ENCODE measurements at regions not wholly inside any gene's neighbourhood (a gene's known extent, or its start where the extent isn't known, plus 50 kb on each side); places are given as distances from the start of the nearest gene placed in this dataset.

DNA sequence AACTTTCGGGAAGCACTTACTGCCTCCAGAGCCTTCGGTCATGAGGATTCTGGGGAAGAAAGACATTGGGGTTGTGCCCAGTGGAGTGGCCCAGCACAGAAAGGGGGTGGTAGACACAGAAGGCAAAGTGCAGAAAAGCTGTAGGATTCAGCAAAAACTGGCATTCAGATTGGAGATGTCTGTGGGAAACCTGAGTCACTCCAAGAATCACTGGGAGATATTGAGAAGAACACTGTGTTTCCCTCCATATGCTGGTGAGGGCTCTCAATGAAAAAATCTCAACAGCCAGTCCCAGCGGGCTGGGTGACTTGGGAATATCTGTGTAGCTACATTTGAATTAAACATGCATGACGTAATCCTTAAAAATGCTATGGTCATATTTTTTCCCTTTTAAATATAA is 61.2 kb upstream of the RCN1 start:
- no peak overlapping the region for H3K27ac Mint-ChIP-seq
- H3K9me3 ChIP-seq (ENCODE audit: control insufficient read depth in 2 of 2, low read length in 2 of 2), result no peaks in the 10 kb centered on the region
- no peak for ATAC-seq (ENCODE audit: low read depth in 2 of 2)

DNA sequence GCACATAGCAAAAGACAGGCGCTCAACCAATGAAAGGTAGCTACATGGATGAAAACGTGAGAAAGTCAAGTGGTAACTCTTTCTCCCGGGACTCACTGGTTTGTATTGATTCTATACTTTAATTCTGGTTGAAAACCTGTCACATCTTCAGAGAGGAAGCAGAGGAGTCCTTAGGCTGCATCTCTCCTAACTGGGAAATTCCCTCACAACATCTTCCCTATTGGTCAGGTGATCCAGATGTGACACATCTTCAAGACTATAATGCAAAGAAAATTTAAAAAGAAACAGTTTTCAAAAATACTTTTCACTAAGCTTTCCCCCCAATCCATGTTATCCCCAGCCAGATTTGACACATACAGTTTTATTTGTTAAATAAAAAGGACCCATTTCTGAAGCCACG is 62.7 kb upstream of the RCN1 start:
- Histone ChIP-seq H3K36me3 (ENCODE audit: control insufficient read depth, insufficient read depth, low read length) (no peaks in the 10 kb centered on the region), H3K4me1 (ENCODE audit: control insufficient read depth, insufficient read depth, low read length, poor library complexity, severe bottlenecking) (no peaks in the 10 kb centered on the region), H3K27ac (ENCODE audit: insufficient read depth, low read length, poor library complexity, severe bottlenecking) (no peak overlapping the region), H3K4me3 (ENCODE audit: low read depth, low read length) (no peak overlapping the region), H3K27me3 (ENCODE audit: control insufficient read depth, insufficient read depth, low read length) (peaks cover 2% of the 10 kb centered on the region), H3K9me3 (ENCODE audit: control insufficient read depth in 2 of 2, low read length in 2 of 2) (no peaks in the 10 kb centered on the region)
- ATAC-seq (ENCODE audit: low read depth in 2 of 2) (no peak), DNase-seq (no peak)
- Mint-ChIP-seq H3K36me3 (no peaks in the 10 kb centered on the region), H3K4me3 (no peak overlapping the region), H3K4me1 (no peaks in the 10 kb centered on the region), H3K9me3 (no peaks in the 10 kb centered on the region), H3K27me3 (no peaks in the 10 kb centered on the region), H3K27ac (no peak overlapping the region)

More for the DNA sequence above, 61.2 kb upstream of the RCN1 start:
- Mint-ChIP-seq H3K27me3 (no peaks in the 10 kb centered on the region), H3K4me3 (no peak overlapping the region), H3K4me1 (no peaks in the 10 kb centered on the region), H3K9me3 (no peaks in the 10 kb centered on the region), H3K36me3 (no peaks in the 10 kb centered on the region)
- no peak overlapping the region for H3K4me3 ChIP-seq (ENCODE audit: low read depth, low read length)
- H3K27ac ChIP-seq (ENCODE audit: insufficient read depth, low read length, poor library complexity, severe bottlenecking), result no peak overlapping the region
- no peak for DNase-seq
- peaks cover 3% of the 10 kb centered on the region for H3K27me3 ChIP-seq (ENCODE audit: control insufficient read depth, insufficient read depth, low read length)
- no peaks in the 10 kb centered on the region for H3K4me1 ChIP-seq (ENCODE audit: control insufficient read depth, insufficient read depth, low read length, poor library complexity, severe bottlenecking)
- H3K36me3 ChIP-seq (ENCODE audit: control insufficient read depth, insufficient read depth, low read length), result no peaks in the 10 kb centered on the region

DNA sequence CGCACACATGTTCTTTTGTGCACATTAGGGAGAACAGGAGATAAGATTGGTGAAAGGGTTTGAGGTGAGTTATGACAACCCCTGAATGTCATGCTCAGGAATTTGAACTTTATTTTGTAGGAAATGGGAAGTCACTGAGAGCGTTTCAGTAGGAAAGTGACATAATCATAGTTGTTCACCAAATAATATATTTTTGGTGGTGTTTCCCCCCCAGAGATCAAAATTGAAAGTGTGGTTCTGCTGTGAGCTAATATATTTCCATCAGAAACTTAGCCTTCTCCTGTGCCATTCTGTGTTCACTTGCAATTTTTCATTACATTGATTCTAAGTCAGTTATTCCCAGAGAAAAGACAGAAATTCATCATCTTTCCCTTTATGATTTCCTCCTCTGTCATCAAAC is 64.1 kb upstream of the RCN1 start:
- ATAC-seq (ENCODE audit: low read depth in 2 of 2), result no peak
- DNase-seq, result no peak
- no peak overlapping the region for H3K27ac ChIP-seq (ENCODE audit: insufficient read depth, low read length, poor library complexity, severe bottlenecking)
- no peaks in the 10 kb centered on the region for H3K27me3 ChIP-seq (ENCODE audit: control insufficient read depth, insufficient read depth, low read length)
- no peaks in the 10 kb centered on the region for H3K9me3 Mint-ChIP-seq
- peaks cover 5% of the 10 kb centered on the region for H3K27me3 Mint-ChIP-seq
- no peak overlapping the region for H3K4me3 ChIP-seq (ENCODE audit: low read depth, low read length)
- H3K27ac Mint-ChIP-seq, result no peak overlapping the region
- H3K4me1 ChIP-seq (ENCODE audit: control insufficient read depth, insufficient read depth, low read length, poor library complexity, severe bottlenecking), result no peaks in the 10 kb centered on the region
- H3K9me3 ChIP-seq (ENCODE audit: control insufficient read depth in 2 of 2, low read length in 2 of 2), result no peaks in the 10 kb centered on the region
- no peaks in the 10 kb centered on the region for H3K4me1 Mint-ChIP-seq
- no peaks in the 10 kb centered on the region for H3K36me3 ChIP-seq (ENCODE audit: control insufficient read depth, insufficient read depth, low read length)
- no peaks in the 10 kb centered on the region for H3K36me3 Mint-ChIP-seq
- H3K4me3 Mint-ChIP-seq, result no peak overlapping the region

DNA sequence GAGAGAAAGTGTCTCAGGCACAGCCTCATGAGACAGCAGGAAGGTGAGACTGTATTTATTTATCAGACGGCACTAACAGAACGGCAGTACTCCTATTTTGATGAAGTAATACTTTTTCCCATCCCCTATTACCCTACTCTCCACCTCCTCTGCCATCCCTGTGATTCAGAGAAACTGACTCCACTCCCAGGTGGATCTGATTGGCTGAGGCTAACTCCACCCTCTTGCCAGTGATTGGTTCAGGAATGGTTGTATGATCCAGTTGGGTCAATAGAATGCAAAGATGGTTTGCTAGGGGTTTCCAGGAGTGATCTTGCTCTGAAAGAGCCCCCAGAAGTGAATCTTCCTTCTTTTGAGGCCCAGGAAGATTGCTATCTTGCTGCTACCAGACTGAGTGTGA is 65.9 kb upstream of the RCN1 start:
- H3K4me1 Mint-ChIP-seq, result no peaks in the 10 kb centered on the region
- ATAC-seq (ENCODE audit: low read depth in 2 of 2) (no peak), DNase-seq (no peak)
- Histone ChIP-seq H3K4me1 (ENCODE audit: control insufficient read depth, insufficient read depth, low read length, poor library complexity, severe bottlenecking) (no peaks in the 10 kb centered on the region), H3K36me3 (ENCODE audit: control insufficient read depth, insufficient read depth, low read length) (no peaks in the 10 kb centered on the region), H3K27me3 (ENCODE audit: control insufficient read depth, insufficient read depth, low read length) (no peaks in the 10 kb centered on the region), H3K4me3 (ENCODE audit: low read depth, low read length) (no peak overlapping the region), H3K9me3 (ENCODE audit: control insufficient read depth in 2 of 2, low read length in 2 of 2) (no peaks in the 10 kb centered on the region), H3K27ac (ENCODE audit: insufficient read depth, low read length, poor library complexity, severe bottlenecking) (no peak overlapping the region)
- H3K9me3 Mint-ChIP-seq, result peaks cover 0 to 4% (median 0%) of the 10 kb centered on the region in 7 donors
- no peak overlapping the region for H3K27ac Mint-ChIP-seq
- peaks cover 9% of the 10 kb centered on the region for H3K27me3 Mint-ChIP-seq
- H3K4me3 Mint-ChIP-seq, result no peak overlapping the region
- H3K36me3 Mint-ChIP-seq, result peaks cover 3% of the 10 kb centered on the region

GRCh38 chr11:32023370-32024305 is 67.2 kb upstream of the RCN1 start:
- no peak for ATAC-seq (ENCODE audit: low read depth in 2 of 2)

GRCh38 chr11:32018672-32019071 is 72.2 kb upstream of the RCN1 start:
- Histone ChIP-seq H3K4me3 (ENCODE audit: low read depth, low read length) (no peak overlapping the region), H3K36me3 (ENCODE audit: control insufficient read depth, insufficient read depth, low read length) (no peaks in the 10 kb centered on the region), H3K27me3 (ENCODE audit: control insufficient read depth, insufficient read depth, low read length) (peaks cover 2% of the 10 kb centered on the region), H3K4me1 (ENCODE audit: control insufficient read depth, insufficient read depth, low read length, poor library complexity, severe bottlenecking) (no peaks in the 10 kb centered on the region), H3K9me3 (ENCODE audit: control insufficient read depth in 2 of 2, low read length in 2 of 2) (no peaks in the 10 kb centered on the region), H3K27ac (ENCODE audit: insufficient read depth, low read length, poor library complexity, severe bottlenecking) (no peak overlapping the region)
- ATAC-seq (ENCODE audit: low read depth in 2 of 2) (no peak), DNase-seq (no peak)
- H3K4me3 Mint-ChIP-seq, result no peak overlapping the region
- H3K4me1 Mint-ChIP-seq, result no peaks in the 10 kb centered on the region
- H3K27me3 Mint-ChIP-seq, result peaks cover 9% of the 10 kb centered on the region
- no peak overlapping the region for H3K27ac Mint-ChIP-seq
- H3K36me3 Mint-ChIP-seq, result peaks cover 3% of the 10 kb centered on the region
- peaks cover 0 to 4% (median 0%) of the 10 kb centered on the region in 7 donors for H3K9me3 Mint-ChIP-seq

More at GRCh38 chr11:32023370-32024305, 67.2 kb upstream of the RCN1 start:
- H3K27me3 ChIP-seq (ENCODE audit: control insufficient read depth, insufficient read depth, low read length), result no peaks in the 10 kb centered on the region
- no peak overlapping the region for H3K4me3 ChIP-seq (ENCODE audit: low read depth, low read length)
- Mint-ChIP-seq H3K4me3 (no peak overlapping the region), H3K27ac (no peak overlapping the region), H3K4me1 (no peaks in the 10 kb centered on the region), H3K27me3 (peaks cover 9% of the 10 kb centered on the region), H3K36me3 (peaks cover 3% of the 10 kb centered on the region), H3K9me3 (peaks cover 0 to 4% (median 0%) of the 10 kb centered on the region in 7 donors)
- H3K27ac ChIP-seq (ENCODE audit: insufficient read depth, low read length, poor library complexity, severe bottlenecking), result no peak overlapping the region
- H3K36me3 ChIP-seq (ENCODE audit: control insufficient read depth, insufficient read depth, low read length), result no peaks in the 10 kb centered on the region
- no peaks in the 10 kb centered on the region for H3K9me3 ChIP-seq (ENCODE audit: control insufficient read depth in 2 of 2, low read length in 2 of 2)
- H3K4me1 ChIP-seq (ENCODE audit: control insufficient read depth, insufficient read depth, low read length, poor library complexity, severe bottlenecking), result no peaks in the 10 kb centered on the region
- no peak for DNase-seq

DNA sequence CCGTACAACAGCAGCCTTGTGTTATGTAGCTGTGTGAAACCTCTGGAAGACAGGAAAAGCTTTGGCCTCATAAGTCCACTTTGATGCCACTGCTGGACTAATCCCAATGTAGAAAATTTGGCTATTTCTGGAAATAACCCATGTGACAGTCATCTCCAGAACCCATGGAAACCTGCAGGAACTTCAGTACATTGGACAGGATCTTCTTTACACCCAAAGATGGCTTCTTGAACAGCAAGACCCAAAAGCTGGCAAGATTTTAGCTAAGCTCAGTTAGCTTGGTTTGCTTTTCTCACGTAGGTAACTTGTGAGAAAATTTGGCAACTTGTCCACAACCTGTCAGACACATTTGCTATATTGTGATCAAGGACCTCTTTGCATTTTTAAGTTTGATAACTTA is 74.8 kb upstream of the RCN1 start:
- ATAC-seq (ENCODE audit: low read depth in 2 of 2), result no peak
- no peak overlapping the region for H3K27ac Mint-ChIP-seq
- no peak for DNase-seq

GRCh38 chr11:32015427-32015826 is 75.4 kb upstream of the RCN1 start:
- no peak for ATAC-seq (ENCODE audit: low read depth in 2 of 2)
- Histone ChIP-seq H3K4me1 (ENCODE audit: control insufficient read depth, insufficient read depth, low read length, poor library complexity, severe bottlenecking) (no peaks in the 10 kb centered on the region), H3K27me3 (ENCODE audit: control insufficient read depth, insufficient read depth, low read length) (peaks cover 2% of the 10 kb centered on the region), H3K27ac (ENCODE audit: insufficient read depth, low read length, poor library complexity, severe bottlenecking) (no peak overlapping the region), H3K4me3 (ENCODE audit: low read depth, low read length) (no peak overlapping the region), H3K9me3 (ENCODE audit: control insufficient read depth in 2 of 2, low read length in 2 of 2) (no peaks in the 10 kb centered on the region), H3K36me3 (ENCODE audit: control insufficient read depth, insufficient read depth, low read length) (no peaks in the 10 kb centered on the region)
- no peak for DNase-seq
- H3K27me3 Mint-ChIP-seq, result peaks cover 14% of the 10 kb centered on the region
- no peak overlapping the region for H3K4me3 Mint-ChIP-seq
- H3K36me3 Mint-ChIP-seq, result peaks cover 3% of the 10 kb centered on the region
- H3K4me1 Mint-ChIP-seq, result no peaks in the 10 kb centered on the region
- no peak overlapping the region for H3K27ac Mint-ChIP-seq
- H3K9me3 Mint-ChIP-seq, result peaks cover 0 to 4% (median 0%) of the 10 kb centered on the region in 7 donors

More for the DNA sequence above, 74.8 kb upstream of the RCN1 start:
- peaks cover 2% of the 10 kb centered on the region for H3K27me3 ChIP-seq (ENCODE audit: control insufficient read depth, insufficient read depth, low read length)
- no peaks in the 10 kb centered on the region for H3K36me3 ChIP-seq (ENCODE audit: control insufficient read depth, insufficient read depth, low read length)
- Mint-ChIP-seq H3K27me3 (peaks cover 9% of the 10 kb centered on the region), H3K4me3 (no peak overlapping the region), H3K36me3 (peaks cover 3% of the 10 kb centered on the region), H3K9me3 (peaks cover 0 to 4% (median 0%) of the 10 kb centered on the region in 7 donors), H3K4me1 (no peaks in the 10 kb centered on the region)
- no peak overlapping the region for H3K27ac ChIP-seq (ENCODE audit: insufficient read depth, low read length, poor library complexity, severe bottlenecking)
- no peaks in the 10 kb centered on the region for H3K4me1 ChIP-seq (ENCODE audit: control insufficient read depth, insufficient read depth, low read length, poor library complexity, severe bottlenecking)
- no peaks in the 10 kb centered on the region for H3K9me3 ChIP-seq (ENCODE audit: control insufficient read depth in 2 of 2, low read length in 2 of 2)
- H3K4me3 ChIP-seq (ENCODE audit: low read depth, low read length), result no peak overlapping the region

Data from CD4-positive, CD25-positive, alpha-beta regulatory T cell (primary cell).